K562 (cell line): ENCODE measurements at regions not wholly inside any gene's neighbourhood (a gene's known extent, or its start where the extent isn't known, plus 50 kb on each side); places are given as distances from the start of the nearest gene placed in this dataset.

ENCODE experiments used
- NFIC ChIP-seq: fragments of 450-650 bp; IDR thresholded peaks from 2 replicates; pipeline ENCODE4 v1.6.1; 2017; ENCODE audit warnings: mild to moderate bottlenecking, inconsistent platforms
- PPARD ChIP-seq: fragments of 250-450 bp; sonication (Bioruptor Pico); IDR thresholded peaks from 2 replicates; pipeline ENCODE4 v1.8.0; 2022; ENCODE audit warnings: inconsistent platforms, mild to moderate bottlenecking, moderate library complexity
- RBBP5 ChIP-seq: fragments of 200-600 bp; sonication (generic); IDR thresholded peaks from 2 replicates; pipeline ENCODE4 v1.6.1; 2012; ENCODE audit warnings: borderline replicate concordance, mild to moderate bottlenecking, low read length, control low read depth, inconsistent platforms; ENCODE audit not compliant: insufficient read depth, poor library complexity, severe bottlenecking
- SMC3 ChIP-seq: conservative IDR thresholded peaks from 2 replicates; pipeline ENCODE4 v1.6.1; 2011; ENCODE audit warnings: low read depth, low read length, improper control_type of control experiment; ENCODE audit not compliant: insufficient read depth
- TCF7L2 ChIP-seq: fragments of 150-350 bp; IDR thresholded peaks from 2 replicates; pipeline ENCODE4 v1.6.1; 2016; ENCODE audit warnings: low read depth, mild to moderate bottlenecking, low read length, moderate library complexity
- U2AF2 ChIP-seq: fragments of 200-400 bp; formaldehyde crosslinking; optimal IDR thresholded peaks from 2 replicates; pipeline ENCODE3; 2017; ENCODE audit warnings: low read depth, mild to moderate bottlenecking, low read length
- USF1 ChIP-seq: sonication (generic); formaldehyde crosslinking; IDR thresholded peaks from 2 replicates; pipeline ENCODE4 v1.9.0; 2022; ENCODE audit warnings: mild to moderate bottlenecking, missing genetic modification reagents
- TF ChIP-seq, protein P1 (sequence below), 3 experiments: IDR thresholded peaks in 2 of 3; conservative IDR thresholded peaks in 1 of 3; 2 replicates each; pipeline ENCODE4 v1.5.1; 2011 to 2012; ENCODE audit warnings: low read length in 3 of 3, mild to moderate bottlenecking in 3 of 3, control low read depth in 2 of 3, improper control_type of control experiment in 1 of 3, inconsistent platforms in 1 of 3, low read depth in 1 of 3, mixed read lengths in 1 of 3, moderate library complexity in 1 of 3; ENCODE audit not compliant: insufficient read depth in 2 of 3

- TF ChIP-seq, protein P1, sequence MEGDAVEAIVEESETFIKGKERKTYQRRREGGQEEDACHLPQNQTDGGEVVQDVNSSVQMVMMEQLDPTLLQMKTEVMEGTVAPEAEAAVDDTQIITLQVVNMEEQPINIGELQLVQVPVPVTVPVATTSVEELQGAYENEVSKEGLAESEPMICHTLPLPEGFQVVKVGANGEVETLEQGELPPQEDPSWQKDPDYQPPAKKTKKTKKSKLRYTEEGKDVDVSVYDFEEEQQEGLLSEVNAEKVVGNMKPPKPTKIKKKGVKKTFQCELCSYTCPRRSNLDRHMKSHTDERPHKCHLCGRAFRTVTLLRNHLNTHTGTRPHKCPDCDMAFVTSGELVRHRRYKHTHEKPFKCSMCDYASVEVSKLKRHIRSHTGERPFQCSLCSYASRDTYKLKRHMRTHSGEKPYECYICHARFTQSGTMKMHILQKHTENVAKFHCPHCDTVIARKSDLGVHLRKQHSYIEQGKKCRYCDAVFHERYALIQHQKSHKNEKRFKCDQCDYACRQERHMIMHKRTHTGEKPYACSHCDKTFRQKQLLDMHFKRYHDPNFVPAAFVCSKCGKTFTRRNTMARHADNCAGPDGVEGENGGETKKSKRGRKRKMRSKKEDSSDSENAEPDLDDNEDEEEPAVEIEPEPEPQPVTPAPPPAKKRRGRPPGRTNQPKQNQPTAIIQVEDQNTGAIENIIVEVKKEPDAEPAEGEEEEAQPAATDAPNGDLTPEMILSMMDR (IDR thresholded peaks at IDR 0.05 in 2 of 3, conservative IDR thresholded peaks at IDR 0.05 in 1 of 3; ENCODE audit: insufficient read depth in 2 of 3, low read depth in 1 of 3, low read length in 3 of 3) = no peak
- TF ChIP-seq RBBP5 (no peak), SMC3 (no peak), U2AF2 (no peak), PPARD (CRISPR knock-in tag) (no peak), TCF7L2 (no peak), USF1 (CRISPR knock-in tag) (no peak), NFIC (no peak)
Observed at GRCh38 chr14:55754471-55754870, 174.5 kb downstream of the KTN1 start.
